HCT116 (cell line): ENCODE measurements at regions not wholly inside any gene's neighbourhood (a gene's known extent, or its start where the extent isn't known, plus 50 kb on each side); places are given as distances from the start of the nearest gene placed in this dataset.

Experiments used
- ATAC-seq: fragments of 200-7000 bp; cut with Tn5 transposase; 2 replicates; pipeline ENCODE4 v1.9.1; 2020; ENCODE audit warnings: mild to moderate bottlenecking, moderate library complexity
- BruUV-seq: library from RNA; stranded (reverse); fragments of 400-500 nt; replicated peaks from 2 replicates; lab custom pipeline; 2021; lab: Mats Ljungman, UMichigan
- CTCF ChIA-PET: fragments of 300-600 bp; sonication (Branson Sonifier 250); formaldehyde crosslinking; loops from one replicate; lab custom pipeline; 2021; ENCODE audit warnings: antibody characterized with exemption; lab: Charles Lee
- POLR2A ChIA-PET: fragments of 300-600, 350-600 bp; sonication (Branson Sonifier 250); formaldehyde crosslinking; loops from one replicate; lab custom pipeline; 2021; ENCODE audit warnings: antibody characterized with exemption; lab: Charles Lee
- RAD21 ChIA-PET, 2 experiments: fragments of 300-600 bp; sonication (Branson Sonifier 250); formaldehyde crosslinking; loops; one replicate each; lab custom pipeline; 2023; ENCODE audit warnings: low total read pairs in 2 of 2; ENCODE audit not compliant: uncharacterized antibody in 2 of 2, unreplicated experiment in 2 of 2, low non-redundant PET in 1 of 2; lab: Charles Lee
- DNase-seq: peaks from one replicate; pipeline ENCODE4 v3.0.0-alpha.2; 2010; ENCODE audit warnings: low read depth, low spot score
- H2AFZ ChIP-seq: fragments of 200-600 bp; shearing (Covaris generic), sonication (generic); 2 replicates; pipeline ENCODE4 v1.6.1; 2017; ENCODE audit warnings: low read depth, mixed run types, mixed read lengths, antibody characterized with exemption, low read length; ENCODE audit not compliant: poor library complexity, severe bottlenecking
- H3K27ac ChIP-seq: 2 replicates; pipeline ENCODE4 v1.5.1; 2012; ENCODE audit warnings: low read depth, low read length
- H3K27me3 ChIP-seq: fragments of 200-600 bp; sonication (generic); 2 replicates; pipeline ENCODE4 v1.6.1; 2016; ENCODE audit warnings: mixed run types, low read length, mixed read lengths; ENCODE audit not compliant: insufficient read depth
- H3K36me3 ChIP-seq, 2 experiments: fragments of 200-500 bp in 1 of 2; fragments of 200-600 bp in 1 of 2; sonication (Bioruptor generic) in 1 of 2; sonication (generic) in 1 of 2; 2 replicates each; pipeline versions ENCODE4 v1.5.1 to v1.6.1; 2014 to 2016; ENCODE audit warnings: low read length in 2 of 2, inconsistent platforms in 1 of 2, mixed read lengths in 1 of 2, mixed run types in 1 of 2; ENCODE audit not compliant: insufficient read depth in 2 of 2, control insufficient read depth in 1 of 2
- H3K4me1 ChIP-seq, 2 experiments: fragments of 200-600 bp in 1 of 2; sonication (generic) in 1 of 2; 2 replicates each; pipeline versions ENCODE4 v1.5.1 to v1.6.1; 2012 to 2017; ENCODE audit warnings: low read length in 2 of 2, inconsistent platforms in 1 of 2, mild to moderate bottlenecking in 1 of 2, mixed read lengths in 1 of 2, mixed run types in 1 of 2, moderate library complexity in 1 of 2; ENCODE audit not compliant: insufficient read depth in 2 of 2, control insufficient read depth in 1 of 2
- H3K4me2 ChIP-seq: fragments of 200-600 bp; sonication (generic); 2 replicates; pipeline ENCODE4 v1.6.1; 2017; ENCODE audit warnings: mixed run types, low read length, mixed read lengths
- H3K4me3 ChIP-seq, 2 experiments: fragments of 200-600 bp in 1 of 2; sonication (generic) in 1 of 2; replicated peaks in 1 of 2; 2 replicates each; pipeline ENCODE4 v1.5.1; 2011 to 2016; ENCODE audit warnings: low read length in 2 of 2, control low read depth in 1 of 2, low read depth in 1 of 2, mild to moderate bottlenecking in 1 of 2, mixed read lengths in 1 of 2, mixed run types in 1 of 2
- H3K79me2 ChIP-seq: fragments of 200-600 bp; sonication (generic); 2 replicates; pipeline ENCODE4 v1.6.1; 2017; ENCODE audit warnings: mild to moderate bottlenecking, mixed run types, low read length, moderate library complexity, mixed read lengths; ENCODE audit not compliant: insufficient read depth
- H3K9ac ChIP-seq: fragments of 200-600 bp; sonication (generic); 2 replicates; pipeline ENCODE4 v1.6.1; 2016; ENCODE audit warnings: low read length, mixed read lengths
- H3K9me2 ChIP-seq: fragments of 200-600 bp; sonication (generic), shearing (Covaris generic); 2 replicates; pipeline ENCODE4 v1.6.1; 2017; ENCODE audit warnings: mixed run types, mild to moderate bottlenecking, moderate library complexity; ENCODE audit not compliant: insufficient read depth
- H3K9me3 ChIP-seq, 2 experiments: fragments of 200-500 bp in 1 of 2; fragments of 200-600 bp in 1 of 2; sonication (Bioruptor generic) in 1 of 2; sonication (generic) in 1 of 2; 2 replicates each; pipeline ENCODE4 v1.6.1; 2014 to 2017; ENCODE audit warnings: low read length in 2 of 2, mixed read lengths in 2 of 2, inconsistent platforms in 1 of 2, low read depth in 1 of 2, mild to moderate bottlenecking in 1 of 2, mixed run types in 1 of 2, moderate library complexity in 1 of 2; ENCODE audit not compliant: control insufficient read depth in 1 of 2, insufficient read depth in 1 of 2
- H4K20me1 ChIP-seq: fragments of 200-600 bp; sonication (generic), shearing (Covaris generic); 2 replicates; pipeline ENCODE4 v1.6.1; 2017; ENCODE audit warnings: mixed run types, mild to moderate bottlenecking, moderate library complexity; ENCODE audit not compliant: insufficient read depth
- CBX3 ChIP-seq: IDR thresholded peaks from 2 replicates; pipeline ENCODE4 v1.6.1; 2012; ENCODE audit warnings: low read depth
- CEBPB ChIP-seq: IDR thresholded peaks from 2 replicates; pipeline ENCODE4 v1.6.1; 2012; ENCODE audit warnings: low read depth
- ELF1 ChIP-seq: IDR thresholded peaks from 2 replicates; pipeline ENCODE4 v1.6.1; 2012; ENCODE audit warnings: low read depth, borderline replicate concordance
- EZH2 ChIP-seq: fragments of 200-600 bp; sonication (generic); IDR thresholded peaks from 2 replicates; pipeline ENCODE4 v1.6.1; 2017; ENCODE audit warnings: antibody characterized with exemption, mixed run types
- EZH2phosphoT487 ChIP-seq: fragments of 200-600 bp; IDR thresholded peaks from 2 replicates; pipeline ENCODE4 v1.6.1; 2018; ENCODE audit warnings: antibody characterized with exemption, borderline replicate concordance
- FOSL1 ChIP-seq: IDR thresholded peaks from 2 replicates; pipeline ENCODE4 v1.6.1; 2012; ENCODE audit warnings: low read depth
- JUND ChIP-seq: IDR thresholded peaks from 2 replicates; pipeline ENCODE4 v1.6.1; 2012
- POLR2AphosphoS5 ChIP-seq: IDR thresholded peaks from 2 replicates; pipeline ENCODE4 v1.6.1; 2011; ENCODE audit warnings: mild to moderate bottlenecking, low read depth, low read length, moderate library complexity
- RAD21 ChIP-seq: IDR thresholded peaks from 2 replicates; pipeline ENCODE4 v1.6.1; 2012; ENCODE audit warnings: low read depth, mild to moderate bottlenecking
- SIN3A ChIP-seq: IDR thresholded peaks from 2 replicates; pipeline ENCODE4 v1.6.1; 2012; ENCODE audit warnings: low read depth
- SP1 ChIP-seq: IDR thresholded peaks from 2 replicates; pipeline ENCODE4 v1.6.1; 2012; ENCODE audit warnings: low read depth
- SRF ChIP-seq: IDR thresholded peaks from 2 replicates; pipeline ENCODE4 v1.6.1; 2012; ENCODE audit warnings: low read depth
- TCF7L2 ChIP-seq: IDR thresholded peaks from 2 replicates; pipeline ENCODE4 v1.7.0; 2011; ENCODE audit warnings: borderline replicate concordance, inconsistent platforms; ENCODE audit not compliant: insufficient read depth, insufficient read length; ENCODE audit errors: extremely low read depth
- YY1 ChIP-seq: IDR thresholded peaks from 2 replicates; pipeline ENCODE4 v1.6.1; 2011; ENCODE audit warnings: low read length, low read depth, moderate library complexity, mild to moderate bottlenecking; ENCODE audit not compliant: insufficient replicate concordance; ENCODE audit errors: extremely low read depth
- ZFX ChIP-seq: fragments of 450-650 bp; IDR thresholded peaks from 2 replicates; pipeline ENCODE4 v1.6.1; 2017
- intact Hi-C: fragments of 100-400 bp; cut with micrococcal nuclease; formaldehyde crosslinking; loops from 2 replicates; pipeline ENCODE4 v1.10.0; 2022
- TF ChIP-seq, protein P1 (sequence below), 3 experiments: fragments of 200-600 bp in 1 of 3; sonication (generic) in 1 of 3; IDR thresholded peaks in 2 of 3; conservative IDR thresholded peaks in 1 of 3; 2 replicates each; pipeline ENCODE4 v1.5.1; 2012 to 2017; ENCODE audit warnings: low read depth in 2 of 3, low read length in 2 of 3, antibody characterized with exemption in 1 of 3, borderline replicate concordance in 1 of 3, control low read depth in 1 of 3, mild to moderate bottlenecking in 1 of 3, mixed read lengths in 1 of 3, mixed run types in 1 of 3, moderate library complexity in 1 of 3; ENCODE audit not compliant: insufficient read depth in 1 of 3
- TF ChIP-seq, protein P2 (sequence below): IDR thresholded peaks from 2 replicates; pipeline ENCODE4 v1.6.1; 2012
- TF ChIP-seq, protein P3 (sequence below): IDR thresholded peaks from 2 replicates; pipeline ENCODE4 v1.6.1; 2011; ENCODE audit warnings: mild to moderate bottlenecking, low read length, moderate library complexity; ENCODE audit not compliant: insufficient replicate concordance; ENCODE audit errors: extremely low read depth
- TF ChIP-seq, protein P4 (sequence below): IDR thresholded peaks from 2 replicates; pipeline ENCODE4 v1.6.1; 2012; ENCODE audit warnings: low read depth
- TF ChIP-seq, protein P5 (sequence below): IDR thresholded peaks from 2 replicates; pipeline ENCODE4 v1.6.1; 2012

DNA sequence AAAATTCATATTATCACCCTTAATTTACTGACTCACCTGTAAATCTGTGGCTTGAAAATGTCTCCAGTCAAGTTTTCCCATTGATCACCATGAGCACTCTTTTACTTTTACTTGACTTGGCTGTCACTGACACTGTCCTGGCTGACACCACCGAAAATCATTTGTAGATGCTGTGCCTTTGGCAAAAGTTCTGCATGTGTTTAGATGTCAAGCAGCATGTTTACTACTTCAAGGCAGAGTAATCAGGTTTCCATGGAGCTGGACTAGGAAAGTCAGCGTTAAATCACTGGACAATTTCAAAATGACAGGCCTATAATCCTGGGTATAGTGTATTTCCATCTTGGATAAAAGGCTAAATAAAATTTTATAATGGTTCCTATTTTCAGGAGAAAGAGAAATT lies 1530.6 kb upstream of the CDH6 start:
- Histone ChIP-seq H3K9ac (no peak overlapping the region), H3K36me3 (no peaks in the 10 kb centered on the region), H2AFZ (no peak overlapping the region), H3K27ac (no peak overlapping the region), H3K27me3 (no peaks in the 10 kb centered on the region), H4K20me1 (no peaks in the 10 kb centered on the region), H3K9me3 (peaks cover 0 to 21% of the 10 kb centered on the region in 2 experiments; a peak in 1 of 4 replicates), H3K9me2 (no peaks in the 10 kb centered on the region), H3K79me2 (no peaks in the 10 kb centered on the region)
- BruUV-seq, result no TSS peak
- POLR2A ChIA-PET, result no interaction called here
- intact Hi-C loops, result no loop called here
- TF ChIP-seq, protein P1, sequence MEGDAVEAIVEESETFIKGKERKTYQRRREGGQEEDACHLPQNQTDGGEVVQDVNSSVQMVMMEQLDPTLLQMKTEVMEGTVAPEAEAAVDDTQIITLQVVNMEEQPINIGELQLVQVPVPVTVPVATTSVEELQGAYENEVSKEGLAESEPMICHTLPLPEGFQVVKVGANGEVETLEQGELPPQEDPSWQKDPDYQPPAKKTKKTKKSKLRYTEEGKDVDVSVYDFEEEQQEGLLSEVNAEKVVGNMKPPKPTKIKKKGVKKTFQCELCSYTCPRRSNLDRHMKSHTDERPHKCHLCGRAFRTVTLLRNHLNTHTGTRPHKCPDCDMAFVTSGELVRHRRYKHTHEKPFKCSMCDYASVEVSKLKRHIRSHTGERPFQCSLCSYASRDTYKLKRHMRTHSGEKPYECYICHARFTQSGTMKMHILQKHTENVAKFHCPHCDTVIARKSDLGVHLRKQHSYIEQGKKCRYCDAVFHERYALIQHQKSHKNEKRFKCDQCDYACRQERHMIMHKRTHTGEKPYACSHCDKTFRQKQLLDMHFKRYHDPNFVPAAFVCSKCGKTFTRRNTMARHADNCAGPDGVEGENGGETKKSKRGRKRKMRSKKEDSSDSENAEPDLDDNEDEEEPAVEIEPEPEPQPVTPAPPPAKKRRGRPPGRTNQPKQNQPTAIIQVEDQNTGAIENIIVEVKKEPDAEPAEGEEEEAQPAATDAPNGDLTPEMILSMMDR (IDR thresholded peaks at IDR 0.05 in 2 of 3, conservative IDR thresholded peaks at IDR 0.05 in 1 of 3; ENCODE audit: borderline replicate concordance in 1 of 3, insufficient read depth in 1 of 3, low read depth in 2 of 3, low read length in 2 of 3), result no peak
- TF ChIP-seq CBX3, result no peak
- TF ChIP-seq SP1, result no peak
- no peak for TF ChIP-seq TCF7L2
- TF ChIP-seq, protein P2, sequence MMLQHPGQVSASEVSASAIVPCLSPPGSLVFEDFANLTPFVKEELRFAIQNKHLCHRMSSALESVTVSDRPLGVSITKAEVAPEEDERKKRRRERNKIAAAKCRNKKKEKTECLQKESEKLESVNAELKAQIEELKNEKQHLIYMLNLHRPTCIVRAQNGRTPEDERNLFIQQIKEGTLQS, result no peak
- no peak for TF ChIP-seq POLR2AphosphoS5
- TF ChIP-seq JUND, result no peak
- no peak for TF ChIP-seq FOSL1
- TF ChIP-seq, protein P3, sequence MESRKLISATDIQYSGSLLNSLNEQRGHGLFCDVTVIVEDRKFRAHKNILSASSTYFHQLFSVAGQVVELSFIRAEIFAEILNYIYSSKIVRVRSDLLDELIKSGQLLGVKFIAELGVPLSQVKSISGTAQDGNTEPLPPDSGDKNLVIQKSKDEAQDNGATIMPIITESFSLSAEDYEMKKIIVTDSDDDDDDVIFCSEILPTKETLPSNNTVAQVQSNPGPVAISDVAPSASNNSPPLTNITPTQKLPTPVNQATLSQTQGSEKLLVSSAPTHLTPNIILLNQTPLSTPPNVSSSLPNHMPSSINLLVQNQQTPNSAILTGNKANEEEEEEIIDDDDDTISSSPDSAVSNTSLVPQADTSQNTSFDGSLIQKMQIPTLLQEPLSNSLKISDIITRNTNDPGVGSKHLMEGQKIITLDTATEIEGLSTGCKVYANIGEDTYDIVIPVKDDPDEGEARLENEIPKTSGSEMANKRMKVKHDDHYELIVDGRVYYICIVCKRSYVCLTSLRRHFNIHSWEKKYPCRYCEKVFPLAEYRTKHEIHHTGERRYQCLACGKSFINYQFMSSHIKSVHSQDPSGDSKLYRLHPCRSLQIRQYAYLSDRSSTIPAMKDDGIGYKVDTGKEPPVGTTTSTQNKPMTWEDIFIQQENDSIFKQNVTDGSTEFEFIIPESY, result no peak
- no peak for TF ChIP-seq EZH2phosphoT487
- TF ChIP-seq ELF1, result no peak
- no peak for TF ChIP-seq RAD21
- TF ChIP-seq EZH2, result no peak
- no peak for TF ChIP-seq SRF
- no peak for TF ChIP-seq SIN3A
- TF ChIP-seq, protein P4, sequence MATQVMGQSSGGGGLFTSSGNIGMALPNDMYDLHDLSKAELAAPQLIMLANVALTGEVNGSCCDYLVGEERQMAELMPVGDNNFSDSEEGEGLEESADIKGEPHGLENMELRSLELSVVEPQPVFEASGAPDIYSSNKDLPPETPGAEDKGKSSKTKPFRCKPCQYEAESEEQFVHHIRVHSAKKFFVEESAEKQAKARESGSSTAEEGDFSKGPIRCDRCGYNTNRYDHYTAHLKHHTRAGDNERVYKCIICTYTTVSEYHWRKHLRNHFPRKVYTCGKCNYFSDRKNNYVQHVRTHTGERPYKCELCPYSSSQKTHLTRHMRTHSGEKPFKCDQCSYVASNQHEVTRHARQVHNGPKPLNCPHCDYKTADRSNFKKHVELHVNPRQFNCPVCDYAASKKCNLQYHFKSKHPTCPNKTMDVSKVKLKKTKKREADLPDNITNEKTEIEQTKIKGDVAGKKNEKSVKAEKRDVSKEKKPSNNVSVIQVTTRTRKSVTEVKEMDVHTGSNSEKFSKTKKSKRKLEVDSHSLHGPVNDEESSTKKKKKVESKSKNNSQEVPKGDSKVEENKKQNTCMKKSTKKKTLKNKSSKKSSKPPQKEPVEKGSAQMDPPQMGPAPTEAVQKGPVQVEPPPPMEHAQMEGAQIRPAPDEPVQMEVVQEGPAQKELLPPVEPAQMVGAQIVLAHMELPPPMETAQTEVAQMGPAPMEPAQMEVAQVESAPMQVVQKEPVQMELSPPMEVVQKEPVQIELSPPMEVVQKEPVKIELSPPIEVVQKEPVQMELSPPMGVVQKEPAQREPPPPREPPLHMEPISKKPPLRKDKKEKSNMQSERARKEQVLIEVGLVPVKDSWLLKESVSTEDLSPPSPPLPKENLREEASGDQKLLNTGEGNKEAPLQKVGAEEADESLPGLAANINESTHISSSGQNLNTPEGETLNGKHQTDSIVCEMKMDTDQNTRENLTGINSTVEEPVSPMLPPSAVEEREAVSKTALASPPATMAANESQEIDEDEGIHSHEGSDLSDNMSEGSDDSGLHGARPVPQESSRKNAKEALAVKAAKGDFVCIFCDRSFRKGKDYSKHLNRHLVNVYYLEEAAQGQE, result no peak
- TF ChIP-seq, protein P5, sequence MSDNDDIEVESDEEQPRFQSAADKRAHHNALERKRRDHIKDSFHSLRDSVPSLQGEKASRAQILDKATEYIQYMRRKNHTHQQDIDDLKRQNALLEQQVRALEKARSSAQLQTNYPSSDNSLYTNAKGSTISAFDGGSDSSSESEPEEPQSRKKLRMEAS, result no peak
- no peak for TF ChIP-seq ZFX
- no peak for TF ChIP-seq CEBPB
- TF ChIP-seq YY1, result no peak
- TF ChIP-seq, all 23 proteins: peak for 0
- no peak overlapping the region for H3K4me2 ChIP-seq
- no peak for ATAC-seq
- CTCF ChIA-PET, result no interaction called here
- no peaks in the 10 kb centered on the region for H3K4me1 ChIP-seq
- H3K4me3 ChIP-seq, result no peak overlapping the region
- no peak for DNase-seq
- RAD21 ChIA-PET, result no interaction called here
